IMR-90 (cell line): ENCODE measurements at regions not wholly inside any gene's neighbourhood (a gene's known extent, or its start where the extent isn't known, plus 50 kb on each side); places are given as distances from the start of the nearest gene placed in this dataset.

Experiments used
- ATAC-seq: fragments of 200-7000 bp; cut with Tn5 transposase; 2 replicates; pipeline ENCODE4 v1.9.1; 2020; ENCODE audit warnings: low read depth, mild to moderate bottlenecking, moderate library complexity
- BruUV-seq: library from RNA; stranded (reverse); fragments of 400-500 nt; replicated peaks from 2 replicates; lab custom pipeline; 2021; lab: Mats Ljungman, UMichigan
- CTCF ChIA-PET: fragments of 300-600 bp; formaldehyde crosslinking; extraction: SDS; loops from one replicate; lab custom pipeline; 2021; ENCODE audit warnings: antibody characterized with exemption; lab: Yijun Ruan, JAX
- POLR2A ChIA-PET: fragments of 300-600 bp; sonication (Branson Sonifier 250); formaldehyde crosslinking; loops from one replicate; lab custom pipeline; 2022; ENCODE audit warnings: antibody characterized with exemption; ENCODE audit not compliant: unreplicated experiment; lab: Charles Lee
- DNase-seq: peaks from one replicate; pipeline ENCODE4 v3.0.0; 2013
- H2AFZ ChIP-seq: replicated peaks from 2 replicates; pipeline ENCODE3; 2013; ENCODE audit warnings: low read length, mild to moderate bottlenecking; ENCODE audit not compliant: poor library complexity
- H2AK5ac ChIP-seq: 2 replicates; pipeline ENCODE4 v1.6.1; 2013; ENCODE audit warnings: low read depth, low read length, inconsistent platforms
- H2AK9ac ChIP-seq: replicated peaks from 2 replicates; pipeline ENCODE3; 2013; ENCODE audit warnings: mild to moderate bottlenecking, low read depth, low read length, moderate library complexity; ENCODE audit not compliant: poor library complexity
- H2BK120ac ChIP-seq: 2 replicates; pipeline ENCODE4 v1.6.1; 2013; ENCODE audit warnings: low read depth, low read length, inconsistent platforms
- H2BK15ac ChIP-seq: 3 replicates; pipeline ENCODE4 v1.6.1; 2013; ENCODE audit warnings: low read depth, low read length, inconsistent platforms
- H2BK20ac ChIP-seq: 2 replicates; pipeline ENCODE4 v1.6.1; 2013; ENCODE audit warnings: low read depth, mild to moderate bottlenecking, inconsistent platforms, low read length, moderate library complexity
- H2BK5ac ChIP-seq: 2 replicates; pipeline ENCODE4 v1.6.1; 2013; ENCODE audit warnings: mild to moderate bottlenecking, low read depth, low read length, inconsistent platforms; ENCODE audit not compliant: poor library complexity, severe bottlenecking
- H3K14ac ChIP-seq: replicated peaks from 2 replicates; pipeline ENCODE4 v1.6.1; 2013; ENCODE audit warnings: low read depth, low read length, inconsistent platforms
- H3K18ac ChIP-seq: 2 replicates; pipeline ENCODE4 v1.6.1; 2013; ENCODE audit warnings: low read depth, low read length, control low read depth
- H3K23ac ChIP-seq: 2 replicates; pipeline ENCODE4 v1.6.1; 2013; ENCODE audit warnings: low read depth, low read length, inconsistent platforms
- H3K27ac ChIP-seq: 2 replicates; pipeline ENCODE4 v1.5.1; 2013; ENCODE audit warnings: mild to moderate bottlenecking, control low read depth, low read length; ENCODE audit not compliant: insufficient read depth
- H3K27me3 ChIP-seq: 2 replicates; pipeline ENCODE4 v1.6.1; 2013; ENCODE audit warnings: low read length; ENCODE audit not compliant: control insufficient read depth, insufficient read depth
- H3K36me3 ChIP-seq: 2 replicates; pipeline ENCODE4 v1.6.1; 2013; ENCODE audit warnings: low read length, mixed read lengths; ENCODE audit not compliant: control insufficient read depth, insufficient read depth
- H3K4ac ChIP-seq: 2 replicates; pipeline ENCODE4 v1.6.1; 2013; ENCODE audit warnings: low read depth, low read length, inconsistent platforms
- H3K4me1 ChIP-seq: 2 replicates; pipeline ENCODE4 v1.6.1; 2013; ENCODE audit warnings: low read length, mixed read lengths; ENCODE audit not compliant: control insufficient read depth, insufficient read depth
- H3K4me2 ChIP-seq: 2 replicates; pipeline ENCODE4 v1.6.1; 2013; ENCODE audit warnings: low read depth, mild to moderate bottlenecking, control low read depth, low read length, moderate library complexity
- H3K4me3 ChIP-seq: 2 replicates; pipeline ENCODE4 v1.5.1; 2013; ENCODE audit warnings: low read depth, mild to moderate bottlenecking, control low read depth, low read length, moderate library complexity; ENCODE audit not compliant: insufficient read depth
- H3K56ac ChIP-seq: 2 replicates; pipeline ENCODE4 v1.6.1; 2013; ENCODE audit warnings: low read length, inconsistent platforms; ENCODE audit not compliant: insufficient read depth; ENCODE audit errors: extremely low read depth
- H3K79me1 ChIP-seq, 2 experiments: 2 replicates each; pipeline ENCODE4 v1.6.1; 2013; ENCODE audit warnings: low read length in 2 of 2, inconsistent platforms in 1 of 2, low read depth in 1 of 2
- H3K9ac ChIP-seq: 2 replicates; pipeline ENCODE4 v1.6.1; 2013; ENCODE audit warnings: low read depth, low read length, control low read depth
- H3K9me1 ChIP-seq: 2 replicates; pipeline ENCODE4 v1.6.1; 2013; ENCODE audit warnings: low read length, inconsistent platforms; ENCODE audit not compliant: insufficient read depth
- H3K9me3 ChIP-seq: 2 replicates; pipeline ENCODE4 v1.6.1; 2013; ENCODE audit warnings: low read length; ENCODE audit not compliant: control insufficient read depth, insufficient read depth
- H4K20me1 ChIP-seq: 2 replicates; pipeline ENCODE4 v1.6.1; 2013; ENCODE audit warnings: low read length, inconsistent platforms; ENCODE audit not compliant: insufficient read depth
- H4K5ac ChIP-seq: 2 replicates; pipeline ENCODE4 v1.6.1; 2013; ENCODE audit warnings: mild to moderate bottlenecking, low read depth, low read length, control low read depth
- H4K8ac ChIP-seq, 2 experiments: 2 replicates each; pipeline ENCODE4 v1.6.1; 2013; ENCODE audit warnings: low read depth in 2 of 2, low read length in 2 of 2, control low read depth in 1 of 2, inconsistent platforms in 1 of 2
- H4K91ac ChIP-seq: 2 replicates; pipeline ENCODE4 v1.6.1; 2013; ENCODE audit warnings: low read depth, low read length, inconsistent platforms; ENCODE audit not compliant: insufficient read depth
- USF2 ChIP-seq: fragments of 150-350 bp; IDR thresholded peaks from 2 replicates; pipeline ENCODE4 v1.6.1; 2017; ENCODE audit warnings: mild to moderate bottlenecking, antibody characterized with exemption, low read length, low read depth
- WGBS, 2 experiments: methylation state at CpG; one replicate each; pipeline versions ENCODE4 v1.1.5 to v1.1.7; 2013; ENCODE audit warnings: missing lambda C conversion rate in 2 of 2; ENCODE audit not compliant: insufficient read length in 1 of 2; ENCODE audit errors: extremely low coverage in 2 of 2; 5-methylcytosine and 5-hydroxymethylcytosine counted together
- dilution Hi-C: fragments of 300-500 bp; cut with HindIII; formaldehyde crosslinking; loops from one replicate; pipeline ENCODE4 v1.14.3; 2018; ENCODE audit warnings: low sequenced_read_pairs; ENCODE audit not compliant: unreplicated experiment
- in situ Hi-C: fragments of 300-500 bp; cut with MboI; formaldehyde crosslinking; loops from 3 replicates; pipeline ENCODE4 v1.14.3; 2019; ENCODE audit warnings: low sequenced_read_pairs, inconsistent platforms, mixed read lengths
- intact Hi-C: fragments of 100-400 bp; cut with micrococcal nuclease; formaldehyde crosslinking; loops from 2 replicates; pipeline ENCODE4 v1.10.0; 2022

GRCh38 chr6:15943423-15943822 is 185.5 kb upstream of the MYLIP start:
- in situ Hi-C loops = no loop called here
- Histone ChIP-seq H2AK9ac (no peak overlapping the region), H3K18ac (no peak overlapping the region), H3K4me3 (no peak overlapping the region), H3K9ac (no peak overlapping the region), H3K4me1 (no peaks in the 10 kb centered on the region), H3K23ac (no peak overlapping the region), H3K9me1 (no peaks in the 10 kb centered on the region), H3K36me3 (no peaks in the 10 kb centered on the region), H3K9me3 (no peaks in the 10 kb centered on the region), H3K27me3 (peaks cover 3% of the 10 kb centered on the region; the same call in 1 of the 2 replicates), H4K20me1 (no peaks in the 10 kb centered on the region), H3K4me2 (no peak overlapping the region), H2BK120ac (no peak overlapping the region), H2AK5ac (no peak overlapping the region), H3K14ac (no peak overlapping the region), H3K4ac (no peak overlapping the region), H2BK15ac (no peak overlapping the region), H4K5ac (no peak overlapping the region), H3K79me1 (no peaks in the 10 kb centered on the region), H4K91ac (no peak overlapping the region), H2AFZ (no peak overlapping the region), H3K56ac (no peak overlapping the region), H2BK20ac (no peak overlapping the region), H4K8ac (no peak overlapping the region), H3K27ac (no peak overlapping the region), H2BK5ac (no peak overlapping the region)
- intact Hi-C loops = no loop called here
- DNase-seq (no peak), ATAC-seq (no peak)
- dilution Hi-C loops = no loop called here
- no CpG with 5 or more reads among the region's 4 CpGs for WGBS, 2 experiments
- TF ChIP-seq USF2 = no peak
- ChIA-PET CTCF (no interaction called here), POLR2A (no interaction called here)
- no TSS peak for BruUV-seq
